ENCODE measurements at regions not wholly inside any gene's neighbourhood (a gene's known extent, or its start where the extent isn't known, plus 50 kb on each side); places are given as distances from the start of the nearest gene placed in this dataset.
"Not testable (repeated sequence)": the region's sequence is repeated elsewhere in the genome, so short reads cannot be mapped to it uniquely, and the experiment has no call there.

DNA sequence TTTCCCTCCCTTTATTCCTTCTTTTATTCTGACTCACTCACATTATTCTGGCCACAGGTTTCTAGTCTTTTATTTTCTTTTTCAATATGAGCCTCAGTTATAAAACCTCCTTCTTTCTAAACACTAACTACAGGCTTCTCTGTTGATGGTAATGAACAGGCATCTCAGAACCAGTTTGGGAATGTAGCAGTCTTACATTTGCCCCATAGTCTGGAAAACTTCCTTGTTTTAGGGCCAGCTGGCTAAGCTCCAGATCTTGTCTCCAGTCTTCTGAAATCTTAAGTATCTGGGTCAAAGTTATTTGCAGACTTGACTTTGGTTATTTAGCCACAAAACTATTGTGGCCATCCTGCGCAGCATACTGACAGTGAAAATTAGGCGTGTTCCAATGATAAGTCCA, 97.0 kb upstream of the MAN1A1 start:
- DNase-seq (ENCODE audit: low read depth), result no peak

DNA sequence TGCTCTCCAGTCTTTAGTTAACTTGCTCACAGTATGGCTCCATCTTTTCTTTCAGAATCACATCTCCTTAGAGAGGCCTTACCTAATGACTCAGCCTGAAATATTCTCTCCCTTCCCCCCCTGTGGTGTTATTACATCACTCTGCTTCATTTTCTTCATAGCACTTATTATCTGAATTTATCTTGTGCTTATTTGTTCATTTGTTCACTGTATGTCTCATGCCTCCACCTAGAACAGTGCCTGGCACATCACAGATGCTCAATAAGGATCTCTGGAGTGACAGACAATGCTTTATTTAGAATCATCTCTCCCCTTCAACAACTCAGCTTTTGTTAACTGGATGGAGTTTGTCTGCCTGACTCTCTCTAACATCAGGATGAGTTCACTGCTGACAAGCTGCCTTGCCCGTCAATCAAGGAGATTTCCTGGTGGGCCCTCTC, 96.6 kb upstream of the MAN1A1 start:
- no peak for DNase-seq (ENCODE audit: low read depth)

DNA sequence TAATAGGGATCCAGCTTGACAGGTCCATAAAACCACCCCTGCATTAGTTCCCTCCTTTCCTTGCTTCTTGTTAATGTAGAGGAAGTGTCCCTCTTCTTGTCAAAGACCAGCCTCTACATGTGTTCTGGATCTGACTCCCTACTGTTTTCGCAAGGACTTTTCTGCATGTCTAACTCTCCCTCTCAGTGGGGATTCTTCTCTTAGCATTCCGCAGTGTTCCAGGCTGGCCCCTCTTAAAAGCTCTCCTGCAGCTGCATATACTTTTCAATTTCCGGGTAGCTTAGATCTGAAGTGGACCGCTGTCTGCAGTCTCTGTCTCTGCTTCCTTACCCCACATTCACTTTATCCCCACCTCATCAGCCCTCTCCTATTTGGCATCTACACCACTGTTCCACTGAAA, 96.1 kb upstream of the MAN1A1 start:
- no peak for DNase-seq (ENCODE audit: low read depth)

DNA sequence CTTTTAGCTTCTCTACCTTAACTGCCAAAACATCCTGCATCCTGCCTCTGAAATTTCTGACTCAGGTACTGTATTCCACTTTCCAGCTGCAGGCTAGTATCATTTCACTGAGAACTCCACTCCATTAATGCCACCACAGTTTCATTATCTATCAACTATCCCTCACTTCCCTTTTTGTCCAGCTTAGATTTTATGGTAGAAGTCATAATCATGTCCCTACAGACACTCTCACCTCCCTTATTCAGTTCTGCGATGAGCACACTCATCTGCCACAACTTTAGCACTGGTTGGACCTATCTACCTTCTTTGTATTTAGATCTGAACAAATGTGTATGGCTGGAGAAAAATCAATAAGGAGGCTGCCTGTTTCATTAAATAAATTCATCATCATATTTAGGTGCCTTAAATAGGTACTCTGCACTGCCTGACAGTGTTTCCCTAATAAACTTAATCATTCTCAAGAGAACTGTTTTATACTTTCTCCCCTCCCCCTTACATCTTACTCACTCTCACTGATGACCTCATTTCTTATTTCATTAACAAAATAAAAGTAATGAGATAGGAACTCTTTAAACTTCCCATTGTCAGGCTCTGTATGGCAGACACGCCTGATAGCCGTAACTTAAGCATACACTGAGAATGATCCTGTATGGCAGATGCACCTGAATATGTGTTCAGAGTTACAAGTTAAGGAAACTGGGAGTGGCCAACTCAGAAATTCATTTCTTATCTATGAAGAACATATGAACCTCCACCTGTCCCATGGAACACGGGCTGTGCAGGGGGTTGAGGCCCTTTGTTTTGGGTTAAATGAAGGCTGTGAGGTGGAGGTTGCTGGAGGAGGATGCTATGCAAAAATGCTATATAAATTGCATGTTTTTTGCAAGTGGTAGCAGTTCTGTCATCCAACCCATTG, 95.3 kb upstream of the MAN1A1 start:
- no peak for DNase-seq (ENCODE audit: low read depth)

DNA sequence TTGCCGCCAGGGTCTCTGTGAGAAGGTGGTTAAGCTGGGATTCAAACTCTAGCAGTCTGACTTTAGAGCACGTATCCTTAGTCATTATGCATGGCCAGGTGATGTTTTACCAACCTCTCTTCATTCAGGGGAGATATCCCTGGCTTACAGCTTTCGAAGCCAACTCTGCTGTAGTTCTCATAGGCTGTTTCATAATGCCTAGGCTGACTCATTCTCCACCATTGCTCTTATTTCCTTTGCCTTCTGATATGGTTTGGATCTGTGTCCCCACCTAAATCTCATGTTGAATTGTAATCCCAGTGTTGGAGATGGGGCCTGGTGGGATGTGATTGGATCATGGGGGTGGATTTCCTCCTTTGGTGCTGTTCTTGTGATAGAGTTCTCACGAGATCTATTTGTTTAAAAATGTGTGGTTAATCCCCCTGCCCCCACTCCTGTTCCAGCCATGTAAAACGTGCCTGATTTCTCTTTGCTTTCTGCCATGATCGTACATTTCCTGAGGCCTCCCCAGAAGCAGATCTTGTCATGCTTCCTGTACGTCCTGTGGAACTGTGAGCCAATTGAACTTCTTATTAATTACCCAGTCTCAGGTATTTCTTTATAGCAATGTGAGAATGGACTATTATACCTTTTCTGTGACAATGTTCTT, 94.6 kb upstream of the MAN1A1 start:
- DNase-seq (ENCODE audit: low read depth), result no peak

DNA sequence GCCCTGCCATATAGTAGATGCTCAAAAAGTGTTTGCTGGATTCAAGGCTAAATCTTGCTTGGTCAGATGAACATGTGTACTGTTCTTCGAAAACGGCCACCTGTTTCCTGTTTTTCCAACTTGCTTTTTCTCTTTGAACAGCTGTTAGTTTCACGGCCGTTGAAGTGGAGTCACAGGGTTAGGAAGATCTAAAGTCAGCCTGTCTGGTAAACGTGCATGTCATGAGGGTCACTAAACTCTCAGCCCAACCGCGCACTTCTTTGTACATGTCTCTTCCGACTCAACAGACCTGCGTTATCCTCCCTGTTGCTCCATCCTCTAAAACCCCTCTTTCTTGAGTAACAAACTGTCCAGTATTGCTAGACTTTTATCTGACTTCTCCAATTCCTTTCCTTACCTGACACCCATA, 93.2 kb upstream of the MAN1A1 start:
- no peak for DNase-seq (ENCODE audit: low read depth)

DNA sequence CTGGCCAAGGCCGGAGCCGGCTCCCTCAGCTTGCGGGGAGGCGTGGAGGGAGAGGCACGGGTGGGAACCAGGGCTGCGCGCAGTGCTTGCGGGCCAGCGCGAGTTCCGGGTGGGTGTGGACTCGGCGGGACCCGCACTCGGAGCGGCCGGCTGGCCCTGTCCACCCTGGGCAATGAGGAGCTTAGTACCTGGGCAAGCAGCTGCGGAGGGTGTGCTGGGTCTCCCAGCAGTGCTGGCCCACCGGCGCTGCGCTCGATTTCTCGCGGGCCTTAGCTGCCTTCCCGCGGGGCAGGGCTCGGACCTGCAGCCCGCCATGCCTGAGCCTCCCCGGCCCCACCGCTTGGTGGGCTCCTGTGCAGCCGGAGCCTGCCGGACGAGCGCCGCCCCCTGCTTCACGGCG, 91.4 kb upstream of the MAN1A1 start:
- DNase-seq (ENCODE audit: low read depth), result no peak

DNA sequence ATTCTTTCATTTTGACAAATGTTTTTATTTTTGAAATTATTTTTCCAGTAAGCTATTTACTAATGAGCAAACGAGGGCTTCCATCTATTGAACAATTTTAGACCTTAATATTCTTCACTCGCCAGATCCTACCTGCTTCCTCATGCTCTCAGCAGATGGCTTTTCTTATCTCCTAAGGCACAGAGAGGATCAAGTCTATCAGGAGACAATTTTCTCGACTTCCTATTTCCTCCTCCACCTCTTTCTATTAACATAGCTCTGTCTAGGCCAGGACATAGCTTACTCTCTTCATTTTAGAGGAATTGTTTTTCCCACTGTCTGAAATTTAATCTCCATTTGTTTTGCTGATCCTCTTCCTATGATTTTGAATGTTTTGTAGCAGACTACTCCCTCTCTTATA, 87.0 kb upstream of the MAN1A1 start:
- DNase-seq (ENCODE audit: low read depth), result peak; percentile 35

DNA sequence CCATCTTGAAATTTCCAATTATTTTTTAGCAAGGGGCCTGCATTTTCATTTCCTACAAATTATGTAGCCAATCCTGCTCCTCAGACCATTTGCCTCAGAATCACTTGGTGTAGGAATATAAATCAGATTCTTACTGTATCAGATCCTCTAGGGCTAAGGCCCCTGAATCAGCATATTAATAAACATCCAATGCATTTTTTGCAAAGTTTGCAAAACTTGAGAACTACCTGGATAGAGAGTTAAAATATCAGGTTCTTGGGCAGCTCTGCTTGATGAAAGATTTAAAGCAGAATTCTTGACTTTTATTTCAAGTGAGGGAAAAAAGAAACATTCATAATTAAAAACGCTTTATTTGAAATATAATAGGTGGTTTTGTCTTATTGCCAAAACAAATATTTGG, 82.2 kb upstream of the MAN1A1 start:
- no peak for DNase-seq (ENCODE audit: low read depth)

DNA sequence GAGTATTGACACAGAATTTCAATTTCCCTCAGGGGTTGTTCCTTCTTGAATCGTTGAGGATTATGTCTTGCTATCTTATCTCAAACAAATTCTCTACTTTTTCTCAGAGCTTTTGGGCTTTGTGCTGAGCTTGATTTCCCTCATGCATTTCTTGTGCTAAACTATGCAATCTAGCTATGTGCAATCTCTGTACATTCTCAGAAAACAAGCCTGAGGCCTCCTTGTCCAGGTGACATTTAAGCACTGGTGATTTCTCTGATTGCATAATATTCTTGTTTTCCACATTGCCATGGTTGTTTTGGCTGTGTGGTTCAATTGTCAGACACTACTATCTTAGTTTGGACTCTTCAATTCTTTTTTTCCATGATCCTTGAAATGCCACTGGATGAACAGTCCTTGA, 81.2 kb upstream of the MAN1A1 start:
- no peak for DNase-seq (ENCODE audit: low read depth)

DNA sequence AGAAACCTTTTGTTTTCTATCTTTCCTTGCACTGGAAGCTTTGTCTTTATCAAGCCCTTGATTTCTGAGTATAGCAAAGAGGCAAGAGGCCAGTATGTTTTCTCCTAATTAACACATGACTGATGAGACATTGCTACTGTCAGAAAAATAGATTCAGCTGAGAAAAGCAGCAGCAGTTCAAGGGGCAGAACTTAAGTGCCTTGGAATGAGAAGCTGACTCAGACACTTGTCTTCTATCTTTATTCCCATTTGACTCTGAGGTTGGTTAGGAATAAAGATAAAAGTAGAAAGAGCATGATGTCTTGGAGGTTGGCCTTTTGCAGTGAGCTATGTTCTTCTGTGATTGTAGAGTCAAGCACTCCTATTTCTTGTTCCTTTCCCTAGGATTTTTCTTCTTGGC, 79.1 kb upstream of the MAN1A1 start:
- DNase-seq (ENCODE audit: low read depth), result no peak

DNA sequence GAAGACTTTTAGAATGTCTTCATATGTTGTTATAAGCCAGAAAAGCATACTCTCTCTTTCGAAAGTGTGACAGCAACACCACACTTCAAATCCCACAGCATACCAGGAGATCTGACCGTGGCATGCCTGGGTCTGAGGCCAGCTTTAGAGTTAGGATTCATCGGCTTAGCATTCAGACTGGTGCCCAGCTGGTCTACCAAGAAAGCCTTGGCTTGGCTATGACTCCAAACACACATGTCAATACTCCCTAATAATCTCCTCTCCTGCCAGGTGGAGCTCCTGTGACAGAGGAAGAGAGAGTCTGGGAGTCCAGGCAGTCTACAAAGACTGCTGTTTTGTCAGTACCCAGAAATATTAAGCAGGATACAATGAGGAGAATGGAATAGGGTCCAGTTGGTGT, 77.1 kb upstream of the MAN1A1 start:
- DNase-seq (ENCODE audit: low read depth), result no peak

DNA sequence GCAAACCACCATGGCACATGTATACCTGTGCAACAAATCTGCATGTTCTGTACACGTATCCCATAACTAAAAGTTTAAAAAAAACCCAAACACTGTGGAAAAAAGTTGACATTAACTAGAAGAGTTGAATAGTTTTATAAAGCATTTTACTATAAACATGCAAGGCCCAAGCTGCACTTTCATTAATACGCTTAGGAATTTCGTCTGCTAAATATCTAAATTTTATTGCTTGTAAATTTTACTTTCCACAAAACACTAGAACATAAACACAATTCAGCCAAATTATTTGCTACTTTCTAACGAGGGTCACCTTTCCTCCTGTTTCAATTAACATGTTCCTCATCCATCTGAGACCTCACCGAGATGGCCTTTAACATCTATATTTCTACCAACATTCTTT, 74.4 kb upstream of the MAN1A1 start:
- DNase-seq (ENCODE audit: low read depth), result no peak

DNA sequence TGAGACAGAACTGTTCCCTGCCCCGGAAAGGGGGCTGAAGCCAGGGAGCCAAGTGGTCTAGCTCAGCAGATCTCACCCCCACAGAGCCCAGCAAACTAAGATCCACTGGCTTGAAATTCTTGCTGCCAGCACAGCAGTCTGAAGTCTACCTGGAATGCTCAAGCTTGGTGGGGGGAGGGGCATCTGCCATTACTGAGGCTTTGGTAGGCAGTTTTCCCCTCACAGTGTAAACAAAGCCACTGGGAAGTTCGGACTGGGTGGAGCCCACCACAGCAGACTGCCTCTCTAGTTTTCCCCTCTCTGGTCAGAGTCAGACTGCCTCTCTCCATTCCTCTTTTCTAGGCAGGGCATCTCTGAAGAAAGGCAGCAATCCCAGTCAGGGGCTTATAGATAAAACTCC, 68.5 kb upstream of the MAN1A1 start:
- DNase-seq (ENCODE audit: low read depth), result not testable (repeated sequence)

DNA sequence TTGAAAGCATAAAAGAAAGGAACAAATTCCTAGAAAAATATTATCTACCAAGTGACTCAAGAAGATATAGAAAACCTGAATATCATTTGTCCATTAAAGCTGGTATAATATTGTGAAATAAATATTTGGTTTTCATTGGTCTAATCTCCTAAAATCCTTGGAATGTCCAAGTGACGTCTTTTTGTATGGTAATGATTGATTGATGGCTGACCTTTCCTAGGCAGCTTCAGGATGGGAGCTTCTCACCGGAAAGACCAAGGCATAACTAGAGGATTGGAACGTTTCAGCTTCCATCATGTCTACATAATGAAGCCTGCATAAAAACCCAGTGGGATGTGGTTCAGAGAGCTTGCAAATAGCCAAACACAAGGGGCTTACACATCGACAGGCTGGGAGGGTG, 57.6 kb upstream of the MAN1A1 start:
- DNase-seq (ENCODE audit: low read depth), result no peak

DNA sequence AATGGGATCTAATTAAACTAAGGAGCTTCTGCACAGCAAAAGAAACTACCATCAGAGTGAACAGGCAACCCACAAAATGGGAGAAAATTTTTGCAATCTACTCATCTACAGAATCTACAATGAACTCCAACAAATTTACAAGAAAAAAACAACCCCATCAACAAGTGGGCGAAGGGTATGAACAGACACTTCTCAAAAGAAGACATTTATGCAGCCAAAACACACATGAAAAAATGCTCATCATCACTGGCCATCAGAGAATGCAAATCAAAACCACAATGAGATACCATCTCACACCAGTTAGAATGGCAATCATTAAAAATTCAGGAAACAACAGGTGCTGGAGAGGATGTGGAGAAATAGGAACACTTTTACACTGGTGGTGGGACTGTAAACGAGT, 55.6 kb upstream of the MAN1A1 start:
- not testable (repeated sequence) for DNase-seq (ENCODE audit: low read depth)

All from CMK (cell line).